ENCODE measurements at regions not wholly inside any gene's neighbourhood (a gene's known extent, or its start where the extent isn't known, plus 50 kb on each side); places are given as distances from the start of the nearest gene placed in this dataset.

DNA sequence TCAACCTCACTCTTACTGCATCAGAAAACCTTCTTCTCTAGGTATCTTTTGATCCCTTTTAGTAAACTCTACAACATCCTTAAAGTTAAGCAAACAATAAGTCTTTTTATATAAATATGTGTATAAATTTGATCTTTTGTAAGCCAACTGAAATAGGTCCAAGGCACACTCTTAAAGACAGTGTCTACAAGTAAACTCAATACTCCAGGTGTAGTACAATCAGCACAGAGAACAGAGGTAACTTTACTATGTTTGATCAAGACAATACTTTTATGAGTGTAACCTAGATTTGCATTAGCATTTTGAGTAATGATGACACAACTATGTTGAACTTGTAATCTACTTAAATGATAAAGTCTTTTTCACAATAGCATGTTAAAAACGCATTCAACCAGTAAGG lies 593.1 kb upstream of the CHAC2 start (continued):
- TF ChIP-seq, protein P1, sequence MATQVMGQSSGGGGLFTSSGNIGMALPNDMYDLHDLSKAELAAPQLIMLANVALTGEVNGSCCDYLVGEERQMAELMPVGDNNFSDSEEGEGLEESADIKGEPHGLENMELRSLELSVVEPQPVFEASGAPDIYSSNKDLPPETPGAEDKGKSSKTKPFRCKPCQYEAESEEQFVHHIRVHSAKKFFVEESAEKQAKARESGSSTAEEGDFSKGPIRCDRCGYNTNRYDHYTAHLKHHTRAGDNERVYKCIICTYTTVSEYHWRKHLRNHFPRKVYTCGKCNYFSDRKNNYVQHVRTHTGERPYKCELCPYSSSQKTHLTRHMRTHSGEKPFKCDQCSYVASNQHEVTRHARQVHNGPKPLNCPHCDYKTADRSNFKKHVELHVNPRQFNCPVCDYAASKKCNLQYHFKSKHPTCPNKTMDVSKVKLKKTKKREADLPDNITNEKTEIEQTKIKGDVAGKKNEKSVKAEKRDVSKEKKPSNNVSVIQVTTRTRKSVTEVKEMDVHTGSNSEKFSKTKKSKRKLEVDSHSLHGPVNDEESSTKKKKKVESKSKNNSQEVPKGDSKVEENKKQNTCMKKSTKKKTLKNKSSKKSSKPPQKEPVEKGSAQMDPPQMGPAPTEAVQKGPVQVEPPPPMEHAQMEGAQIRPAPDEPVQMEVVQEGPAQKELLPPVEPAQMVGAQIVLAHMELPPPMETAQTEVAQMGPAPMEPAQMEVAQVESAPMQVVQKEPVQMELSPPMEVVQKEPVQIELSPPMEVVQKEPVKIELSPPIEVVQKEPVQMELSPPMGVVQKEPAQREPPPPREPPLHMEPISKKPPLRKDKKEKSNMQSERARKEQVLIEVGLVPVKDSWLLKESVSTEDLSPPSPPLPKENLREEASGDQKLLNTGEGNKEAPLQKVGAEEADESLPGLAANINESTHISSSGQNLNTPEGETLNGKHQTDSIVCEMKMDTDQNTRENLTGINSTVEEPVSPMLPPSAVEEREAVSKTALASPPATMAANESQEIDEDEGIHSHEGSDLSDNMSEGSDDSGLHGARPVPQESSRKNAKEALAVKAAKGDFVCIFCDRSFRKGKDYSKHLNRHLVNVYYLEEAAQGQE (IDR thresholded peaks at IDR 0.05; ENCODE audit: unreplicated experiment) = no peak
- no peak for TF ChIP-seq POLR2AphosphoS5 (IDR thresholded peaks at IDR 0.05; ENCODE audit: low read depth)
- no peak for TF ChIP-seq ZNF114 (CRISPR knock-in tag; IDR thresholded peaks at IDR 0.05)
- no peak for TF ChIP-seq CREB1 (CRISPR knock-in tag; IDR thresholded peaks at IDR 0.05; ENCODE audit: low read depth)
- TF ChIP-seq ZNF331 (CRISPR knock-in tag; IDR thresholded peaks at IDR 0.05; ENCODE audit: low read depth) = no peak
- no peak for TF ChIP-seq EZH2phosphoT487 (IDR thresholded peaks at IDR 0.05; ENCODE audit: unreplicated experiment)

DNA sequence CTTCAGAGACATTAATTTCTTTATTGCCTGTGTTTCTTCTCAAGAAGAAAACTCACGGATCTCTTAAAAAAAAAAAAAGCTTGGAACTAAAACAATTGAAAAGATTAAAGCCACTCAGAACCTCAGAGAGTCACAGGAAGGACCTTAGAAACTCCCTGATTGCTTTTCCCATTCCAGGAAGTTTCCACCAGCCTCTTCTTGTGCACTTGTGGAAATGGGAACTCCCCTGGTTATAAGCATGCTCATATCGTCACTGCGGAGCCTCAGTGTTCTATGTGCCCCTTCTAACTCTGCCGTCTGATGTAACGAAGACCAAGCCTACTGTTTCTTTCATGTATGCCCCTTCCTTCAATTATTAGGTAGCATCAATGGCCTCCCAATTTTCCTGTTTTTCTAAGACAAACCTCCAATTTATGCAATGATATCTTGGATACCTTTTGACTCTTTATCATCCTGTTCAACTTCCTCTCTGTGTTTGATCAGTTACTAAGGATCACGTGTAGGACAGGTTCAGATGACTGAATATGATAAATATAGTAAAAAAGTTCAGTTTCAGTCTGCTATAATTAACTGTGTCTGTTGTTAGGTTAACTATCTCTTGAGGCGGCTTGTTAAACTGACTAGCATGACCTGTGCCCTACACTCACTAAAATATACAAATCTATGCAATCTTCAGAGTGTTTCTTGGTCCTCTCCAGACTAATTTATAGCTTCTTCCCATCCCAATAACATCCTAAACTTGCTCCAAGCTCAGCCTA lies 593.7 kb upstream of the CHAC2 start:
- no peak overlapping the region for H3K27ac Mint-ChIP-seq
- TF ChIP-seq, protein P2, sequence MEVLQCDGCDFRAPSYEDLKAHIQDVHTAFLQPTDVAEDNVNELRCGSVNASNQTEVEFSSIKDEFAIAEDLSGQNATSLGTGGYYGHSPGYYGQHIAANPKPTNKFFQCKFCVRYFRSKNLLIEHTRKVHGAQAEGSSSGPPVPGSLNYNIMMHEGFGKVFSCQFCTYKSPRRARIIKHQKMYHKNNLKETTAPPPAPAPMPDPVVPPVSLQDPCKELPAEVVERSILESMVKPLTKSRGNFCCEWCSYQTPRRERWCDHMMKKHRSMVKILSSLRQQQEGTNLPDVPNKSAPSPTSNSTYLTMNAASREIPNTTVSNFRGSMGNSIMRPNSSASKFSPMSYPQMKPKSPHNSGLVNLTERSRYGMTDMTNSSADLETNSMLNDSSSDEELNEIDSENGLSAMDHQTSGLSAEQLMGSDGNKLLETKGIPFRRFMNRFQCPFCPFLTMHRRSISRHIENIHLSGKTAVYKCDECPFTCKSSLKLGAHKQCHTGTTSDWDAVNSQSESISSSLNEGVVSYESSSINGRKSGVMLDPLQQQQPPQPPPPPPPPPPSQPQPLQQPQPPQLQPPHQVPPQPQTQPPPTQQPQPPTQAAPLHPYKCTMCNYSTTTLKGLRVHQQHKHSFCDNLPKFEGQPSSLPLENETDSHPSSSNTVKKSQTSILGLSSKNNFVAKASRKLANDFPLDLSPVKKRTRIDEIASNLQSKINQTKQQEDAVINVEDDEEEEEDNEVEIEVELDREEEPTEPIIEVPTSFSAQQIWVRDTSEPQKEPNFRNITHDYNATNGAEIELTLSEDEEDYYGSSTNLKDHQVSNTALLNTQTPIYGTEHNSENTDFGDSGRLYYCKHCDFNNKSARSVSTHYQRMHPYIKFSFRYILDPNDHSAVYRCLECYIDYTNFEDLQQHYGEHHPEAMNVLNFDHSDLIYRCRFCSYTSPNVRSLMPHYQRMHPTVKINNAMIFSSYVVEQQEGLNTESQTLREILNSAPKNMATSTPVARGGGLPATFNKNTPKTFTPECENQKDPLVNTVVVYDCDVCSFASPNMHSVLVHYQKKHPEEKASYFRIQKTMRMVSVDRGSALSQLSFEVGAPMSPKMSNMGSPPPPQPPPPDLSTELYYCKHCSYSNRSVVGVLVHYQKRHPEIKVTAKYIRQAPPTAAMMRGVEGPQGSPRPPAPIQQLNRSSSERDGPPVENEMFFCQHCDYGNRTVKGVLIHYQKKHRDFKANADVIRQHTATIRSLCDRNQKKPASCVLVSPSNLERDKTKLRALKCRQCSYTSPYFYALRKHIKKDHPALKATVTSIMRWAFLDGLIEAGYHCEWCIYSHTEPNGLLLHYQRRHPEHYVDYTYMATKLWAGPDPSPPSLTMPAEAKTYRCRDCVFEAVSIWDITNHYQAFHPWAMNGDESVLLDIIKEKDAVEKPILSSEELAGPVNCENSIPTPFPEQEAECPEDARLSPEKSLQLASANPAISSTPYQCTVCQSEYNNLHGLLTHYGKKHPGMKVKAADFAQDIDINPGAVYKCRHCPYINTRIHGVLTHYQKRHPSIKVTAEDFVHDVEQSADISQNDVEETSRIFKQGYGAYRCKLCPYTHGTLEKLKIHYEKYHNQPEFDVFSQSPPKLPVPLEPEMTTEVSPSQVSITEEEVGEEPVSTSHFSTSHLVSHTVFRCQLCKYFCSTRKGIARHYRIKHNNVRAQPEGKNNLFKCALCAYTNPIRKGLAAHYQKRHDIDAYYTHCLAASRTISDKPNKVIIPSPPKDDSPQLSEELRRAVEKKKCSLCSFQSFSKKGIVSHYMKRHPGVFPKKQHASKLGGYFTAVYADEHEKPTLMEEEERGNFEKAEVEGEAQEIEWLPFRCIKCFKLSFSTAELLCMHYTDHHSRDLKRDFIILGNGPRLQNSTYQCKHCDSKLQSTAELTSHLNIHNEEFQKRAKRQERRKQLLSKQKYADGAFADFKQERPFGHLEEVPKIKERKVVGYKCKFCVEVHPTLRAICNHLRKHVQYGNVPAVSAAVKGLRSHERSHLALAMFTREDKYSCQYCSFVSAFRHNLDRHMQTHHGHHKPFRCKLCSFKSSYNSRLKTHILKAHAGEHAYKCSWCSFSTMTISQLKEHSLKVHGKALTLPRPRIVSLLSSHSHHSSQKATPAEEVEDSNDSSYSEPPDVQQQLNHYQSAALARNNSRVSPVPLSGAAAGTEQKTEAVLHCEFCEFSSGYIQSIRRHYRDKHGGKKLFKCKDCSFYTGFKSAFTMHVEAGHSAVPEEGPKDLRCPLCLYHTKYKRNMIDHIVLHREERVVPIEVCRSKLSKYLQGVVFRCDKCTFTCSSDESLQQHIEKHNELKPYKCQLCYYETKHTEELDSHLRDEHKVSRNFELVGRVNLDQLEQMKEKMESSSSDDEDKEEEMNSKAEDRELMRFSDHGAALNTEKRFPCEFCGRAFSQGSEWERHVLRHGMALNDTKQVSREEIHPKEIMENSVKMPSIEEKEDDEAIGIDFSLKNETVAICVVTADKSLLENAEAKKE (CRISPR knock-in tag; IDR thresholded peaks at IDR 0.05) = no peak
- TF ChIP-seq POLR2AphosphoS5 (IDR thresholded peaks at IDR 0.05; ENCODE audit: low read depth) (no peak), STAT1 (IDR thresholded peaks at IDR 0.05; ENCODE audit: unreplicated experiment) (no peak), JUNB (IDR thresholded peaks at IDR 0.05; ENCODE audit: unreplicated experiment) (no peak), EZH2phosphoT487 (IDR thresholded peaks at IDR 0.05; ENCODE audit: unreplicated experiment) (no peak)
- TF ChIP-seq, protein P3, sequence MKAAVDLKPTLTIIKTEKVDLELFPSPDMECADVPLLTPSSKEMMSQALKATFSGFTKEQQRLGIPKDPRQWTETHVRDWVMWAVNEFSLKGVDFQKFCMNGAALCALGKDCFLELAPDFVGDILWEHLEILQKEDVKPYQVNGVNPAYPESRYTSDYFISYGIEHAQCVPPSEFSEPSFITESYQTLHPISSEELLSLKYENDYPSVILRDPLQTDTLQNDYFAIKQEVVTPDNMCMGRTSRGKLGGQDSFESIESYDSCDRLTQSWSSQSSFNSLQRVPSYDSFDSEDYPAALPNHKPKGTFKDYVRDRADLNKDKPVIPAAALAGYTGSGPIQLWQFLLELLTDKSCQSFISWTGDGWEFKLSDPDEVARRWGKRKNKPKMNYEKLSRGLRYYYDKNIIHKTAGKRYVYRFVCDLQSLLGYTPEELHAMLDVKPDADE (IDR thresholded peaks at IDR 0.05) = no peak
- TF ChIP-seq, protein P1 (IDR thresholded peaks at IDR 0.05; ENCODE audit: unreplicated experiment) = no peak
- H3K27ac ChIP-seq (ENCODE audit: low read depth) = no peak overlapping the region
- no peaks in the 10 kb centered on the region for H3K4me1 ChIP-seq (ENCODE audit: insufficient read depth)
- no peaks in the 10 kb centered on the region for H4K20me1 ChIP-seq (replicated peaks; ENCODE audit: insufficient read depth)
- no peaks in the 10 kb centered on the region for H3K9me2 ChIP-seq (ENCODE audit: insufficient read depth)
- no peak overlapping the region for H3K4me3 Mint-ChIP-seq
- no peak overlapping the region for H3K4me2 ChIP-seq
- DNase-seq (ENCODE audit: low spot score) (no peak), ATAC-seq (no peak)
- no peaks in the 10 kb centered on the region for H3K4me1 Mint-ChIP-seq
- peak overlapping the region; percentile 47; the same call in 1 of the 2 replicates for H2AFZ ChIP-seq
- H3K9me3 Mint-ChIP-seq = no peaks in the 10 kb centered on the region
- no peaks in the 10 kb centered on the region for H3K36me3 Mint-ChIP-seq (ENCODE audit: low read depth)
- no peak overlapping the region for H3K4me3 ChIP-seq
- no peaks in the 10 kb centered on the region for H3K27me3 ChIP-seq (ENCODE audit: insufficient read depth)
- no peaks in the 10 kb centered on the region for H3K27me3 Mint-ChIP-seq (ENCODE audit: insufficient read depth, low read depth, poor library complexity)
- H3K36me3 ChIP-seq (ENCODE audit: insufficient read depth) = no peaks in the 10 kb centered on the region
- H3K79me2 ChIP-seq (replicated peaks; ENCODE audit: insufficient read depth) = no peaks in the 10 kb centered on the region
- H3F3A ChIP-seq (replicated peaks; ENCODE audit: low read depth) = no peaks in the 10 kb centered on the region

All from GM23338 (cell line).